GM10248 (cell line): ENCODE measurements at regions not wholly inside any gene's neighbourhood (a gene's known extent, or its start where the extent isn't known, plus 50 kb on each side); places are given as distances from the start of the nearest gene placed in this dataset.

Source experiments
- CTCF ChIA-PET: fragments of 300-600 bp; sonication (Branson Sonifier 250); formaldehyde crosslinking; extraction: SDS; loops from one replicate; lab custom pipeline; 2021; ENCODE audit warnings: antibody characterized with exemption; lab: Yijun Ruan, JAX
- POLR2A ChIA-PET: fragments of 350-650 bp; sonication (Branson Sonifier 250); formaldehyde crosslinking; extraction: SDS; loops from one replicate; lab custom pipeline; 2020; ENCODE audit warnings: antibody characterized with exemption; lab: Yijun Ruan, JAX
- DNase-seq: peaks from one replicate; pipeline ENCODE4 v3.0.0; 2012; ENCODE audit errors: extremely low spot score
- TF ChIP-seq, protein P1 (sequence below): IDR thresholded peaks from 2 replicates; pipeline ENCODE4 v1.5.1; 2012; ENCODE audit warnings: mild to moderate bottlenecking, low read depth; ENCODE audit errors: extremely low read depth, missing control alignments, control extremely low read depth

DNA sequence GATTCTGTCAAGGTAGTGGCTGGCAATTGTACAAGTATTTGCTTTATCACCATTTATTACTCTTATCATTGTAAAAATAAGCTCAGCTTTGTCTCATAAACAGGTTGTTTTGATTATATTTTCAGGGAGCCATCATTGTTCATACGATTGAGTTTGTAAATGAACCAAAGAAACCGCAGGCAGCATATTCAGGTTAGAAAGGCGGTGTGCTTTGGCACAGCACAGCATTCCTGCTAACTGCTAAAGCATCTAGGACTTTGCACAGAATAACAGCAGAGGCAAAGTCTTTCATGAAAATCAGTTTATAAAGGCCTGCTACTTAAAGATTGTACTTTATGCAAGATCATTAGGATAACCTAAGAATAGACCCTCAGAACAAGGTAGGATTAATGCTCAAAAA is 281.5 kb upstream of the SLC24A2 start:
- TF ChIP-seq, protein P1, sequence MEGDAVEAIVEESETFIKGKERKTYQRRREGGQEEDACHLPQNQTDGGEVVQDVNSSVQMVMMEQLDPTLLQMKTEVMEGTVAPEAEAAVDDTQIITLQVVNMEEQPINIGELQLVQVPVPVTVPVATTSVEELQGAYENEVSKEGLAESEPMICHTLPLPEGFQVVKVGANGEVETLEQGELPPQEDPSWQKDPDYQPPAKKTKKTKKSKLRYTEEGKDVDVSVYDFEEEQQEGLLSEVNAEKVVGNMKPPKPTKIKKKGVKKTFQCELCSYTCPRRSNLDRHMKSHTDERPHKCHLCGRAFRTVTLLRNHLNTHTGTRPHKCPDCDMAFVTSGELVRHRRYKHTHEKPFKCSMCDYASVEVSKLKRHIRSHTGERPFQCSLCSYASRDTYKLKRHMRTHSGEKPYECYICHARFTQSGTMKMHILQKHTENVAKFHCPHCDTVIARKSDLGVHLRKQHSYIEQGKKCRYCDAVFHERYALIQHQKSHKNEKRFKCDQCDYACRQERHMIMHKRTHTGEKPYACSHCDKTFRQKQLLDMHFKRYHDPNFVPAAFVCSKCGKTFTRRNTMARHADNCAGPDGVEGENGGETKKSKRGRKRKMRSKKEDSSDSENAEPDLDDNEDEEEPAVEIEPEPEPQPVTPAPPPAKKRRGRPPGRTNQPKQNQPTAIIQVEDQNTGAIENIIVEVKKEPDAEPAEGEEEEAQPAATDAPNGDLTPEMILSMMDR, result no peak
- no peak for DNase-seq
- ChIA-PET CTCF (no interaction called here), POLR2A (no interaction called here)

- CTCF ChIA-PET, result interaction anchor here (1.0 to 1.1 kb wide), 2 partner anchors 12 to 13 kb away, joined by 3 read pairs; no protein-coding TSS in a partner anchor
- POLR2A ChIA-PET, result no interaction called here
- TF ChIP-seq, protein P1, result no peak
- DNase-seq, result no peak
Observed at GRCh38 chr9:20065796-20066700, 277.2 kb upstream of the SLC24A2 start.

- TF ChIP-seq, protein P1, result no peak
- no peak for DNase-seq
- ChIA-PET POLR2A (no interaction called here), CTCF (interaction anchor here (1.0 to 1.3 kb wide), 3 partner anchors 10 to 13 kb away, joined by 3 read pairs; no protein-coding TSS in a partner anchor)
Observed at GRCh38 chr9:20065046-20065445, 276.2 kb upstream of the SLC24A2 start.

- TF ChIP-seq, protein P1, result no peak
- ChIA-PET CTCF (interaction anchor here (1.3 kb wide), 1 partner anchor 29 kb away, joined by 3 read pairs; no protein-coding TSS in a partner anchor), POLR2A (no interaction called here)
- DNase-seq, result no peak
Observed at GRCh38 chr9:20054734-20055133, 265.9 kb upstream of the SLC24A2 start.

DNA sequence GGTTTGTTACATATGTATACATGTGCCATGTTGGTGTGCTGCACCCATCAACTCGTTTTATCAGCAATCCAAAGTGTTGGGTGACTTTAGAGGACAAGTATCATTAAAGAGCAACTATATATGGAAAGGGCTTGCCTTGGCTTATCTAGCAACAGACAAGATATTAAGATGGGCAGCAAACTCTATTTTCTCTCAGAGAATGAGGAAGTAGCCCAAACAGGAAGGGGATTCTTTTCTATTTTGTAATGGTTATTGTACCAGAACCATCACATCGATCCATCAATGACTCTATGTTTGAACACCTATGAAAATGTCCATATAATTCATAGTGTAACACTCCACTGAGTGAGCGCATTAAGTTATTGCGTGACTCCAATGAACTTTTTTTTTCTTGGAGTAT is 260.1 kb upstream of the SLC24A2 start:
- ChIA-PET CTCF (interaction anchor here (1.4 kb wide), 1 partner anchor 15 kb away, joined by 3 read pairs; no protein-coding TSS in a partner anchor), POLR2A (no interaction called here)
- DNase-seq, result no peak
- TF ChIP-seq, protein P1, result no peak

- no peak for DNase-seq
- TF ChIP-seq, protein P1, result no peak
- CTCF ChIA-PET, result no interaction called here
- POLR2A ChIA-PET, result no interaction called here
Observed at GRCh38 chr9:20048437-20048836, 259.6 kb upstream of the SLC24A2 start.
